NCI-H1048 (cell line): ENCODE measurements at regions not wholly inside any gene's neighbourhood (a gene's known extent, or its start where the extent isn't known, plus 50 kb on each side); places are given as distances from the start of the nearest gene placed in this dataset.

Experiments used
- DNase-seq: peaks from one replicate; lab custom pipeline; 2025; lab: John Stamatoyannopoulos, UW

DNA sequence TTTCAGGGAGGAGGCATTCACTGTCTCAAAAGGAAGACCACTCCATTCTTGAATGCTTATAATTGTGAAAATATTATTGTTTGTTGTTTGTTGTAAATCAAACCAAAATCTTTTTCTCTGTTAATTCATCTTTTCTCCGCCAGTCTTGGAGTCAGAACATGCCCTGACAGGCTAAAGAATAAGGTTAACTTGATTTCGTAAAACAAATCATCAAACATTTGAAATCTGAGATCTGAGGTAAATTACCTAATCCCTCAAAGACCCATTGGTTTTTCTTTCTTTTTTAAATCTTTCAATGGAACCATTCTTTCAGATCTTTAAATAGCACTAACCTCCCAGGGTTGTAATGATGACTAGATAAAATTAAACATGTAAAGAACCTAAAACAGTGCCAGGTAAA lies 430.1 kb upstream of the PTBP2 start:
- DNase-seq: no peak

DNA sequence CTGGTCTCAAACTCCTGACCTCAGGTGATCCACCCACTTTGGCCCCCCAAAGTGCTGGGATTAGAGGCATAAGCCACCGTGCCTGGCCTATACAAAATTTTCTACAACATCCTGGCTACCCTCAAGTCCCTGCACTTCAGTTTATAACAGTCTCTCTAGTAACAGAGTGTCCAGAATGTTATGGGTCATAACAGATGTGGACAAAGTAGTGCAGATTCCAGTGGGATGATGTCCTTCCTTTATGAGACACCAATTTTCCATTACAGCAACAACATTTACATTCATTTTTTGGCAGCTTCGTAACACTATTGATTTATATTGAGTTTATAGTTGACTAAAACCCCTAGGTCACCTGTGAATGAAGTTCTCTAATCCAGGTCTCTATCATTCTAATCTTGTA lies 429.4 kb upstream of the PTBP2 start:
- no peak for DNase-seq

DNA sequence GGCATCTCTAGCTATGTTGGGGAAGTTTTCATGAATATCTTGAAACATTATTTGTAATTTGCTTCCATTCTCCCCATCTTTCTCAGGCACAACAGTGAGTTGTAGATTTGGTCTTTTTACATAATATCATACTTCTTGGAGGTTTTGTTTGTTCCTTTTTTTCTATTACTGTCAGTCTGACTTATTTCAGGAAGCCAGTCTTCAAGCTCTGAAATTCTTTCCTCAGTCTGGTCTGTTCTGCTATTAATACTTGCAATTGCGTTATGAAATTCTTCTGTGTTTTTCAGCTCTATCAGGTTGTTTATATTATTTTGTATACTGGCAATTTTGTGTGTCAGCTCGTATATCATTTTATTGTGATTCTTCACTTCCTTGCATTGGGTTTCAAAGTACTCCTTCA lies 424.6 kb upstream of the PTBP2 start:
- no peak for DNase-seq

DNA sequence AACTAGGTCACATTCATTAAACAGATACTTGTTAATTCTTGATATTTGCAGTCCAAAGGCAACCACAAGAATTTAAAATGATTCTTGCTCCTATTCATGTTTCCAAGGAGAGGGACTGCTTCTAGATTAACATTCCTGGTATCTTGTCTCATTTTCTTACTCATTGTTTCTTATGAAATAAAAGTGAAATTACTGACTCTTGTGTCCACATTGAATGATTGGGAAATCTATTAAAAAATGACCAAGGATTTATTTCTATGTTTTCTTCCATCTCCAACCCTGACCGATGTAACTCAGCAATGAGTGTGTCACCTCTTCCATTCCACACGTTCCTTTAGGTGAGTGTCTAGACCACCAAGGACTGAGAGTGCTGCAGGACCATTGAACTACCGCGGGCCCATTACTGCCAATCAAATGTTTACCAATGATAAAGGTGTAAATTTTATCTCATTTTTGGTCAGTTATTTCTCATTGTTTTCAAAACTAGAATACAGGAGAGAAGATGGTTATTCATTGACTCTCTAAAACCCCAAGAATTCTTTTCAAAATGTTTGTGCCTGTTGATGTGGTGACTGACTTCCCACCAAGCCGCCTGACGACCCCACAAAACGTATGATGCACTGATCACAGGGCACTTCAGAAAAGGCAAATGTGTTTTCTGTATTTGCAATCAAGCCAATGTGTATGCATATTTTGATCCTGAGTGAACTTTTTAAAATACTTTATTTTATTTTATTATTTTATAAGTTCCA lies 414.6 kb upstream of the PTBP2 start:
- DNase-seq: no peak

DNA sequence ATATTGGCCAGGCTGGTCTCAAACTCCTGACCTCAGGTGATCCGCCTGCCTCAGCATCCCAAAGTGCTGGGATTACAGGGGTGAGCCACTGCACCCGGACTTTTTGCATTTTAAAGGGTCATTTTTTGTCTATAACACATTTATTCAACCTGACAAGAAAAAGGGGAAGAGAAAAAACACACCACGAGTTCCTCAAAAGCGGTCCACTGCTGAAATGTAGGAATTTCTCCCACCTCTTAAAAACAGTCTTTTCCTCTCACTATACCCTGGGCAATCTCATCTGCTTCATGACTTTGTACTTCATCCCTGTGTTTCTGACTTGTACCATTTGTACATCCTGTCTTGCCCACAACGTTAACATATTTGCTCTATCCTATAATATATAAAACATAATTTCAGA lies 413.3 kb upstream of the PTBP2 start:
- no peak for DNase-seq

DNA sequence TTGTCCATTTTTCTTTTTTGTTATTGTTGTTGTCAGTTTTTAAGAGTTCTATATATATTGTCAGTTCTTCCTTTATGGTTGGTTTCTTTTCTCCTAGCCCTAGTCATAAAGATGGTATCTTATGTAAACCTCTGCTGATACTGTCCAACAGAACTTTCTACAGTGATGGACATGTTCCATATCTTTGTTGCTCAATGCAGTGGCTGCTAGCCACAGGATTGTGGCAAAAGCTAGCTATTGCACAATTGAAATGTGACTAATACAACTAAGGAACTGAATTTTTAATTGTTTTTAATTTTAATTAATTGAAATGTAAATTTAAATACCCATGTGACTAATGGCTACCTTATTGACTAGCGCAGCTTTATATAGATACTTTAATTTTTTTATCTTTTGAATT lies 411.8 kb upstream of the PTBP2 start:
- no peak for DNase-seq

DNA sequence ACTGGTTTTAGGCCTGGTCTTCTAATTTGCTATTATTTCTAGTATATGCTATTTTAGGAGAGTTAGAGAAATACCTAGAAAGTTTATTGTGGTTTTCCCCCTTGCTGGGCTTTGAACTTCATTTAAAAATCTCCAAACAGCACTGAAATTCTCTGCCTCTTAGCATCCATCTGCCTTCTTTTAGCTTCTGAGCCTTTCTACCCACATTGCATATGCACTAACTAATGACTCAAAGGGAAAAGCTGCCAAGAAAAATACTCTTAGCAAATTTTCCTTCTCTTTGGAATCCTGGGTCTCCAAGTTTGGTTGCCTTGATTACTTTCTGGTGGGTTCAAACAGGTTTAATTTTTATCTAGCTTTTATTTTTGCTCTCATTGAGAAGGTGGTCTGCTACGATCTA lies 408.4 kb upstream of the PTBP2 start:
- DNase-seq: no peak

DNA sequence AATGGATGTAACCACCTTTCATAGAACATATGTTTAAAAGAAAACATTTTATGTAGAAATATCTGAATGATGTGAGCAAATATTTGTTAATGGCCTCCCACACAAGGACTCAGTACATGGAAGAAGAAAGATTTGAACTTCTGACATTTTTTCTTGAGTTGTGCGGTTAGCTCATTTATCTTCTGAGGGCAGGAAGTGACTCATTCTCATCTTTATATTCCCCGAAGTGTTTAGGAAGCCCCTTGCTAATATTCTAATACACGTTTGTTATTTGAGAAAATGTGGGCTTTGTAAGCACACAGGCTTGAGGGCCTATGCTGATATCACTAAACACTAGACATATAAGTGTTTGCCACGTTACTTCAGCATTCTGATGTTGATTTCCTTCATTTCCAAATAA lies 392.5 kb upstream of the PTBP2 start:
- DNase-seq: no peak

DNA sequence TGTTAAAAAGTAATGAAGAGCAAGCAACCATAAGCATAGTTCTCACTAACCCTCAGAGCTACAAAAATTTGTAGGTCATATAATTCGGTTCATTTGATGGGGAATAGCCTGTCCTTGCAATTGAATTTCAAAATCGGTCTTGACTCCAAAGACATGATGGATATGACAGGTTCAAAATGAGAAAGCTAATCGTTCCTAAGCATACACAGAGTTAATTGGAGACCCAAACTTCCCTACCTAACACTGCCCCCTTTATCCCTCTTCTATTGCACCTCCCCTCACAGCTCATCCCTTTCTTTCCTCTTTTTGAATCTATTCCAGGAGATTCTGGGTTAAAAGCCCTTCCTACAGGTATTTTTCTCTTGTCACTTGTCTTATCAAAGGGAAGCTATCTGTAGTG lies 390.0 kb upstream of the PTBP2 start:
- DNase-seq: no peak

DNA sequence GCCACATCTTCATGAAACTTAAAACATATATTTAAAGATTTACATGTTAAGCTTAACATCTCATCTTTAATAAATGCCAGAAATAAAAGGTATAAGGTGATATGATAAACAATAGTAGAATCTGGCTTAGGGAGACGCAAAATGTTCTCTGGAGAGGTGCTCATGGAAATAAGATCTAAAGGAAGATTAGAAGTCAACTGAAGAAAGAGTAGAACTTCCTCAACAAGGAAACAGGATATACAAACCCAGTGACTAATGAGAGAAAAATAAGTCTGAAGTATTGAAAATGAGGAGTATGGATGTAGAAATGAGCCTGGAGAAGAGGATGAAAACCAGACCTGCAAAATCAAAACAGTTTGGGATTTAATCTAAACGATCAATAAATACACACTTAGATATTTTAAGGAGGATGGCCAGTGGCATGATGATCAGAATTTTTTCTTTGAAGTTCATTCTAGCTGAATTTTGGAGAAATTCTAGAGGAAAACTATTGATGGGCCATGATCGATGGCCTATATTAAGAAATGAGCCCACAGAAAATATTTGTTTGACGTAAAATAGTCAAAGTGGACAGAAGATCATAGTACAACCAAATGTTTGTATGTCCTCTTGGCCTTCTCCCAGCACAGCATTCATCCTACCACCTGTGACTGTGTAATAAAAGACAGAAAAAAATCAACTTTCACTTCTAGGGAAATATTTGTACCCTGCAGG lies 387.9 kb upstream of the PTBP2 start:
- no peak for DNase-seq

DNA sequence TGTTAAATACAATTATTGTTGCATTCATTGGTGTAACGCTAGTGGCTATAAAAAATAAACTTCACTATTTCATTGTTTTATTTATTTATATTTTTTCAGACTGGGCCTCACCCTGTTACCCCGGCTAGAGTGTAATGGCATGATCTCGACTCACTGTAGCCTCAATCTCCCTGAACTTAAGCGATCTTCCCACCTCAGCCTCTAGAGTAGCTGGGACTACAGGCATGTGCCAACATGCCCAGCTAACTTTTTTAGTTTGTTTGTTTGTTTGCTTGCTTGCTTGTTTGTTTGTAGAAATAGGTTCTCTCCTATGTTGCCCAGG lies 387.4 kb upstream of the PTBP2 start:
- DNase-seq: no peak

DNA sequence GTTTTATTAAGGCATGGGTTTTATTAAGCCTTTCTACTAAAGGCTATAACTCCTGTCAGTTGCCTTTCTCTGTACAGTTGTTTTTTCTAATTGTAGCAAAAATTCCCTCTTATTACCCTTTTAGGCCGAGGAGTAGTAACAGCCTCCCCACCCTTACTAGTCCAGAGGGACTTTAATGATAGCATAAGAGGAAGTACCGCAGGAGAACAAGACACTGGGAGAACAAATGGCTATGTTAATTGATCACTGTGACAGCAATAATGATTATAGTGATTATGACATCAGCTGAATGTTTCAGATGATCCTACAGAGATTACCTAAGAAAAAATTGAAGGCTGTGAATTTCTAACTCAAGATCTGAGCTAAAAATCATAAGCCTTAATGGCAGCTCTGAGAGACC lies 383.0 kb upstream of the PTBP2 start:
- no peak for DNase-seq

DNA sequence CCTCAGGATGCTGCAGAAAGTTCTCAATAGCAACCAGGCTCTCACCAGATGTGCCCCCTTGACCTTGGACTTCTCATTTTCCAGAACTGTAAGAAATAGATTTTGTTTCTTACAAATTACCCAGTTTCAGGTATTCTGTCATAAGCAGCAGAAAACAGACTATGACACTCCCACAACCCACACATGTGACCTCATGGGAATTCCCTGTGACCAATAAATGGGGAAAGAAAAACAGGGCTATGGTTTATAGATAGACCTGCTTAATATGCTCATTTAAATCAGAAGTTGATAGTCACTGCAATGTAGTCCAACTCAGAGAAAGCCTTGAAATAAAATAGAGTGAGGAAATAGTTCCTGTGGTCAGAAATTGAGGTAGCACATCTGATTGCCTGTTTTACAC lies 380.9 kb upstream of the PTBP2 start:
- no peak for DNase-seq

DNA sequence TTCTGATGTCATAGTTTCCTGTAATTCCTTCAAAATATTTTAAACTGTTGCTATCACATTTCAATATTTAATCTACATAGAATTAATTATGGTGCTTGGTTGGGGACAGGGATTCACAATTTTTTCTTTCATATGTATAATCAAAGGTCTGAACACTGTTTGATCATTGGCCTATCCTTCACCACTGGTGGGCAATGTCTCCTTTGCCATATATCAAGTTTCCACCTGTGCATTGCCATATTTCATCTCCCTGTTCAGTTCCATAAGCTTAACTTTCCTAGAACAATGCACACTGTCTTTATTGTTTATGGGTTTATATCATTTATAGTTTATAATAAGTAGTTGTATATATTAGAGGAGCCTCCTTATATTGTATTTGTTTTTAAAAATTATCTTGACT lies 374.9 kb upstream of the PTBP2 start:
- DNase-seq: no peak

DNA sequence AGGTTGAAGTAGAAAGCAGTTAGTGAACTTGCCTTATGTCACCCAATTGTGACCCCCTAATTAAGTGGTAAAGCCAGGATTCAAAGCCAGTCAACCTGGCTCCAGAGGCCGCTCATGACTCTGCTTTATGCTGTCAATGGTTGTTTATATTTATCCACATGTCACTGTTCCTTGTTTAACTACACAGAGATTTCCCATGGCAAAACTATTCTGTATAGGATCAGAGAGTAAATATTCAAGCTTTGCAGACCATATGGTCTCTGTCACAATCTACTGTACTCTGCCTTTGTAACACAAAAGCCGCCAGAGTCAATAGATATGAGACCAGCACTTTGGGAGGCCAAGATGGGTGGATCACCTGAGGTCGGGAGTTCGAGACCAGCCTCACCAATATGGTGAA lies 371.7 kb upstream of the PTBP2 start:
- no peak for DNase-seq

DNA sequence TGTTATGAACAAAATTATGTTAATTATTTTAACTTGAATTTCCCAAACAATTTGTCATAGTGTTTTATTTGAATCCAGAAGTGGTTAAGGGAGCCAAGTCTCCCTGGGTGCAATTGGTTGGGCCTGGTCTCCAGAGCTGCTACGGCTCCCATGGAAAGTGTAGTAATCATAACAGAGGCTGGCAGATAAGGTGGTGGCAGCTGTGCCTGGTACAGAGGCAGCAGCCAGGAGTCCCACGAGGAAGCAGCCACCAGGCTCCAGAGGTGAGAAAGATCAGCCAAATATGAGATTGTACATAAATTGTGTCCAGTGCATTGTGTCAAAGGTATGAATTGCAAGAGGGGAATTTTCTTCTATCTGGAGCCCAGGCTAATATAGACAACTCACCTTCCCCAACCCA lies 368.9 kb upstream of the PTBP2 start:
- no peak for DNase-seq

DNA sequence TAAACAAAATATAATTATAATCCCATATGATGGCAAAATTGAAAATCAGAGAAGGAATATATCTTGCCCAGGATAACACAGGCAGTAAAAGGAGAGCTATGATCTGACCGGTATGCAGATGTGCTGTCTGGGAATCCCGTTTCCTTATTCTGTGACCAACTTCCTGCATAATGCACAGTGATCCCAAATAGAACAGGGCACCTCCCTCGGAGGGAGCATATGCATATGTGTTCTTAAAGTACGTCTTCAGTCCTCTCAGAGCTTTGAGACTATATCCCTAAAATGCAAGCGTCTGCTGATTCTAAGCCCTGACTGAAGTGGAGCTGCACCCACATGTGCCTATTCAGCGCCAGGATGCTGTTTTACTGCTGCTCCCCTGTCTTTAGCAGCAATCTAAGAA lies 366.1 kb upstream of the PTBP2 start:
- DNase-seq: no peak

DNA sequence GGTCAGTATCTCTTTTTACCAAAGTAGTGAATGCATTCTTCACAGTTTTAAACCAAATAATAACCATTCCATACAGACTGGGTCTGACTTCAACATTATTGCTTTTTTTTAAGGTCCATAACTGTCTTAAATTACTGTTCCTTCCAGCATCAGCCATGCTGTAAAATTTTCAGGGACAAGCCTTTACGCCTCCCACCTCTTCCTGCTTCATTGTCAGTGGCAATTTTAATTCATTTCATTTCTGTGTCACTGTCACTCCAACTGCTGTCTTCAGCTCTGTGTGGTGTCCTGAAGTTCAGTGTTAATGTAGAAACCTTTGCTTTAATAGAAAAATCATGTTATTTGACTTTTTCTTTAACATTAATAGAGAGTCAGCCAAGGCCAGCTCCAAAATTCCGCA lies 365.6 kb upstream of the PTBP2 start:
- no peak for DNase-seq

DNA sequence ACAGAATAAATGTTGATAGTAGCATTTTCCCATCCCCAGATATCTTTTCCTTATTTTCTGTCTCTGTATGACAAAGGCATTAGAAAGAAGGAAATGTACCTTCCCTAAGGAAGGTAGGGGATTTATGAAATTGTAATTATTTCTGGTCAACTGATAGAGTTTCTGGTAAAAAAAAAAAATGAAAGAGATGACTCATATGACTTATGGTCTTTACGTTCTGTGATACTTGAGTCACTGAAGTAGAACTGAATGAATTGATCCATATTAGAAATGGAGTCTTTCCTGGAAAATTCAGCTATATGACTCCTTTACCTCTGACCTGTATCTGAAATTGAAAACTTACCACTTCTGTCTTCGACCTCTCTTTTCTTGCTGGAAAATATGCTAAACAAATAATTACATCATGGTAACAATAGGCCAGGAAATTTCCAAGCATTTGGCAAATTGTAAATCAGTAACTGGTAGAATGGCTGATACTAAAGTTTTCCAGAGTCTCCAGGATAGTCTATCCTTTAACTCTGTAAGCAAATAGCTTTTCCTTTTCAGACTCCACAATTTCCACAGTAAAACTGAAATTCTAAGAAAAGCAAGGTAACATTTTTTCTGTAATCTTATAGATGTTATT lies 364.3 kb upstream of the PTBP2 start:
- DNase-seq: no peak

DNA sequence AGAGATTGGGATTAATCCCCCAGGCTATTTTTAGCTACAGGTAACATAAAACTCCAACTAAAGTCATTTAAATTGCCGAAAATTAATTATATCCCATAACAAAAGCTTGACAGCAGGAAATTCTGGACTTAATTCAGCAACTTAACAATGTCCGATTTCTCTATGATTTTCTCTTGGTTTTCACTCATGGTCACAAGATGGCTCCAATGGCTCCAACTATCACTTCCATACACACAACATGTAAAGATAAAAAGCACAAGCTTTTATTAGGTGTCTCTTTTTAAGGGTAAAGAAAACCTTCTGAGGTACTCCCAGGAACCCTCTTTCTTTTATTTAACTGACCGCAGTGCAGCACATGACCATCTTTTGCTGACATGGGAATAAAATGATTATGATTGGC lies 363.5 kb upstream of the PTBP2 start:
- no peak for DNase-seq

DNA sequence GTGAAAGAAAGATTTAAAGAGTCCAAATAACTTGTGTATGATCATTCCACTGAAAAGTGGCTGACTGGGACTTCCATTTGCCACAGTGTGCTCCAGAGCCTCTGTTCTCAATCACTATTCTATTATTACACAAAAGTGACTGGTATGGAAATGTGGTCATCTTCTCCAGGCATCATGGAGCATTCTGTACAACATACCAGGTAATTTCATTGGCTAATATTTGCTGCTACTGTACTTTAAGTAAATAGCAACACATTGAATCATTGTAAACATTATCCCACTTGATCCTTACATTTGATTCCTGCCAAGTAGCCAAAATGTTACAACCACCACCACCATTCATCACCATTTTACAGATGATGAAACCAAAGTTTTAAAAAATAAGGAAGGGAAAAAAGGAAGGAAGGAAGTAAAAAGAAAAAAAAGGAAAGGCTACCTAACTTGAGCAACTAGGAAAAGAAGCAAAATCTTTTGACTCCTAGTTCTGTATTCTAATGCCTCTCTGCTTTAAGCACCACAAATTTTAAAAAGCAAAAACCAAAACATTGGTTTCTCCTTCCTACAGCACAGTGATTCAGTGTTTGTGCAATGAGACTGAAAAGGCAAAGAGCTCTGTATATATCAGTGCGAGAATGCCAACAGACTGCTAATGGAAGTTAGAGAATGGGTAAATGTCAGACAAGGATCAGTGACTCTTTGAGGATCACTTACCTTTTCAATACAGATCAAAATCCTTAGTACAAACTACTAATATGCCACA lies 361.4 kb upstream of the PTBP2 start:
- no peak for DNase-seq

DNA sequence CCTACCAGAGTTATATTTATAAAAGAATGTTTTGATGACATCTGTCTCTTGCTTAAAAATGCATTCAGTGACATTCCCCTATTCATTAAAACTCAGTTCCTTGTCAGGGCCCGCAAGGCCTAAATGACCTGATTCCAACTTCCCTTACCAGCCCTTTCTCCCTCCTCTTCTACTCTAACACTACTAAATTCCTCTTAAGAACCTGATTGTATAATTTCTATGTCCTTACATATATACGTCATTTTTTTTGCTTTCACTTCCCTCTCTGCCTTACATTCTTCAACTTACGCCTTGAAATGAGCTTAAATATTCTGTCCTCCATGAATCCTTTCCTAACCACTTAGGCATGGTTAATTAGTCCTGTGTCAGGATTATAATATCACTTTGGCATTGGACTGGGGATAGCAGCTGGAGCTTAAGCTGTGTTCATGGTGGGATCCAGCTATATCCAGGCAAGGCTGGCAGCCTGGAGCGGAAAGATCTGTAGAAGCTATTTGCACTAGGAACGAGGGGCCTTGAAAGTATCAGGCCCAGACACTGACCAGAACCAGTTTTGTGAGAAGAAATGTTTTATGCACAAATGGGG lies 360.2 kb upstream of the PTBP2 start:
- no peak for DNase-seq

DNA sequence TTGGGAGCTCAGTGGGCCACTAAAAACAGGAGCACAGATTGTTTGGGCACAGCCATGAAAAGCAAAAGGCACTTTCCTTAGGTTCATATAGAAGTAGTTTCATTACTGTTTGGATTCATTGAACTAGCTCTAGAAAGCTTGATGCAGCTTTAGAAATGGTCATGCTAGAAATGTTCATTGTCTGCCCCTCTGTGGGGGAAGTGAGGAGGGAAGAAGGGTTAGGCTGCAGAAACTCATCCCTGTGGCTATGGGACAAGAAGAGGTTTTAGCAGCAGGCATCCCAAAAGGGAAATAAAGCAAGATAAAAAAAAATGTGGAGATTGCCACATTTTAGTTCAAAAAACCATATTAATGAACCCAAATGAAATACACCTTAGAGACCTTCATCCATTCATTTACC lies 359.6 kb upstream of the PTBP2 start:
- no peak for DNase-seq
